Prostate gland (tissue), 2 donors: ENCODE measurements at regions not wholly inside any gene's neighbourhood (a gene's known extent, or its start where the extent isn't known, plus 50 kb on each side); places are given as distances from the start of the nearest gene placed in this dataset.

ENCODE experiments used
- DNase-seq: peaks from one replicate; pipeline ENCODE4 v3.0.0-alpha.2; 2019; ENCODE audit warnings: low spot score
- H3K27ac ChIP-seq, 2 donors: fragments of 200-600 bp; sonication (generic); 2 replicates each; pipeline ENCODE4 v1.5.1; 2017 to 2019
- H3K27me3 ChIP-seq: fragments of 200-600 bp; sonication (generic); replicated peaks from 2 replicates; pipeline ENCODE4 v1.5.1; 2019; ENCODE audit not compliant: insufficient read depth
- H3K36me3 ChIP-seq, 2 donors: fragments of 200-600 bp; sonication (generic); 1 replicate in 1 of 2; 2 replicates in 1 of 2; pipeline versions ENCODE4 v1.5.1 to v1.8.1; 2017 to 2019
- H3K4me1 ChIP-seq: fragments of 200-600 bp; sonication (generic); replicated peaks from 2 replicates; pipeline ENCODE4 v1.5.1; 2019
- H3K4me3 ChIP-seq, 2 donors: fragments of 200-600 bp; sonication (generic); 2 replicates each; pipeline ENCODE4 v1.5.1; 2017 to 2019
- H3K9me3 ChIP-seq: fragments of 200-600 bp; sonication (generic); 2 replicates; pipeline ENCODE4 v1.5.1; 2017
- CTCF ChIP-seq, 4 experiments: fragments of 200-600 bp in 2 of 4; fragments of 450-650 bp in 2 of 4; sonication (generic) in 2 of 4; IDR thresholded peaks; 1 replicate in 3 of 4; 2 replicates in 1 of 4; pipeline ENCODE4 v1.5.1; 2016 to 2019; ENCODE audit warnings: antibody characterized with exemption in 4 of 4, mild to moderate bottlenecking in 2 of 4, moderate library complexity in 2 of 4
- POLR2A ChIP-seq: fragments of 450-650 bp; IDR thresholded peaks from one replicate; pipeline ENCODE4 v1.6.1; 2016; ENCODE audit warnings: antibody characterized with exemption, mild to moderate bottlenecking
- POLR2AphosphoS5 ChIP-seq: sonication (generic); formaldehyde crosslinking; IDR thresholded peaks from one replicate; pipeline ENCODE4 v1.6.1; 2017; ENCODE audit warnings: antibody characterized with exemption
- WGBS: methylation state at CpG from one replicate; pipeline ENCODE4 v1.1.5; 2018; 5-methylcytosine and 5-hydroxymethylcytosine counted together
- intact Hi-C: fragments of 100-400 bp; cut with DNase I; formaldehyde crosslinking; loops from one replicate; pipeline ENCODE4 v1.14.2; 2022

DNA sequence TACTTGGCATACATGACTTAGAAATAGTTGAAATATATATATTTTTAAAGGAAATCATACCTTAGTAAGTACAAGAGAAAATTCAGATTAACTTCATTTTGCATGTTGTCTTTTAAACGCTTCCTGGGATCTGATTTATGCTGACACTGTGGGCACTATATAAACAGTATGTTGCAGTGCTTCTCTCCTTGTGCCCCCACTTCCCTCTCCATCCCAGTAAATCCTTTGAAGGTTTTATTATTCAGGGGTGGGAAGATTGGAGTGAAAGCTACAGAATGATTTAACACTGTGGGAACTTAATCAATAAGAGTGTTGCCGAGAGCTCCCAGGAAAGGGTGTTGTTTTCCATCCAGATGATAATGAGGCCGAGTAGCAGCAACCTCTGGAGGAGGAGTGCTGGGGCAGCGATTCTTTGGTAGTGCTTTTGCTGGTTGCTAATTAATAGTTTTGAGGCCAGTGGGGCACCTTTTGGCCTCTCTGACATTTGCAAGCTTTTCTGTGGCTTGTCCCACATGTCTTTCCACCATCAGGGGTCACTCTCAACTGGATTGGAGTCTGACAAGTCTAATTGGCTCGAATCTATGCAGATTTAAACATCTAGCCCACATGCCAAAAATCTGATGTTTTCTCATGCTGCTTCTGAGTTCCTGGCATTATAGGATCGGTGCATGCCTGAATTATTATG lies 183.0 kb upstream of the MMS22L start:
- Histone ChIP-seq H3K36me3 (no peaks in the 10 kb centered on the region), H3K9me3 (no peaks in the 10 kb centered on the region), H3K4me3 (no peak overlapping the region), H3K27ac (no peak overlapping the region), H3K4me1 (no peaks in the 10 kb centered on the region), H3K27me3 (no peaks in the 10 kb centered on the region)
- intact Hi-C loops, result no loop called here
- DNase-seq, result no peak
- TF ChIP-seq POLR2A, result no peak
- no peak for TF ChIP-seq POLR2AphosphoS5
- TF ChIP-seq CTCF (IDR thresholded peaks at IDR 0.05), result no peak
- 28% methylated on average over 6 of the region's 6 CpGs for WGBS

- Histone ChIP-seq H3K4me3 (no peak overlapping the region), H3K4me1 (no peaks in the 10 kb centered on the region), H3K36me3 (no peaks in the 10 kb centered on the region), H3K9me3 (no peaks in the 10 kb centered on the region), H3K27me3 (no peaks in the 10 kb centered on the region), H3K27ac (no peak overlapping the region)
- intact Hi-C loops, result no loop called here
- DNase-seq, result no peak
- TF ChIP-seq POLR2A (no peak), CTCF (IDR thresholded peaks at IDR 0.05) (no peak), POLR2AphosphoS5 (no peak)
Measured at GRCh38 chr6:97468981-97469380, 186.0 kb upstream of the MMS22L start.

- no peaks in the 10 kb centered on the region for H3K36me3 ChIP-seq
- no peak overlapping the region for H3K27ac ChIP-seq
- 71% methylated on average over 1 of the region's 1 CpG for WGBS
- H3K27me3 ChIP-seq, result no peaks in the 10 kb centered on the region
- no peak for TF ChIP-seq POLR2AphosphoS5
- no peak for TF ChIP-seq CTCF (IDR thresholded peaks at IDR 0.05)
- no peaks in the 10 kb centered on the region for H3K4me1 ChIP-seq
- H3K9me3 ChIP-seq, result no peaks in the 10 kb centered on the region
- DNase-seq, result no peak
- intact Hi-C loops, result no loop called here
- H3K4me3 ChIP-seq, result no peak overlapping the region
Measured at GRCh38 chr6:97469451-97469850, 186.4 kb upstream of the MMS22L start.

- no peak for DNase-seq
- TF ChIP-seq CTCF (IDR thresholded peaks at IDR 0.05), result no peak
- no peak for TF ChIP-seq POLR2A
- no peak for TF ChIP-seq POLR2AphosphoS5
- intact Hi-C loops, result no loop called here
- no peak overlapping the region for H3K27ac ChIP-seq
- no peaks in the 10 kb centered on the region for H3K27me3 ChIP-seq
- WGBS, result 20% methylated on average over 2 of the region's 2 CpGs
- H3K9me3 ChIP-seq, result no peaks in the 10 kb centered on the region
- H3K4me1 ChIP-seq, result no peaks in the 10 kb centered on the region
- no peaks in the 10 kb centered on the region for H3K36me3 ChIP-seq
- no peak overlapping the region for H3K4me3 ChIP-seq
Measured at GRCh38 chr6:97470322-97470721, 187.3 kb upstream of the MMS22L start.

- no peak overlapping the region for H3K4me3 ChIP-seq
- TF ChIP-seq POLR2A, result no peak
- no peak for TF ChIP-seq CTCF (IDR thresholded peaks at IDR 0.05)
- TF ChIP-seq POLR2AphosphoS5, result no peak
- no peaks in the 10 kb centered on the region for H3K9me3 ChIP-seq
- no peaks in the 10 kb centered on the region for H3K27me3 ChIP-seq
- H3K4me1 ChIP-seq, result no peaks in the 10 kb centered on the region
- no peaks in the 10 kb centered on the region for H3K36me3 ChIP-seq
- H3K27ac ChIP-seq, result no peak overlapping the region
- intact Hi-C loops, result no loop called here
- 42% methylated on average over 4 of the region's 4 CpGs for WGBS
- no peak for DNase-seq
Measured at GRCh38 chr6:97473979-97474378, 191.0 kb upstream of the MMS22L start.
